GM23338 (cell line): ENCODE measurements at regions not wholly inside any gene's neighbourhood (a gene's known extent, or its start where the extent isn't known, plus 50 kb on each side); places are given as distances from the start of the nearest gene placed in this dataset.

Source experiments
- ATAC-seq: fragments of 200-7000 bp; cut with Tn5 transposase; 3 replicates; pipeline ENCODE4 v1.9.1; 2020
- DNase-seq: peaks from one replicate; pipeline ENCODE4 v3.0.0-alpha.2; 2015; ENCODE audit warnings: low spot score
- H2AFZ ChIP-seq: fragments of 200-600 bp; sonication (generic); 2 replicates; pipeline ENCODE4 v1.8.0; 2016; ENCODE audit warnings: antibody characterized with exemption, mild to moderate bottlenecking, moderate library complexity
- H3F3A ChIP-seq: fragments of 200-600 bp; sonication (generic); replicated peaks from 2 replicates; pipeline ENCODE4 v1.8.0; 2017; ENCODE audit warnings: antibody characterized with exemption, mixed run types, low read depth
- H3K27ac ChIP-seq: fragments of 200-600 bp; sonication (generic); 2 replicates; pipeline ENCODE4 v1.6.1; 2016; ENCODE audit warnings: low read depth
- H3K27me3 ChIP-seq: fragments of 200-600 bp; sonication (generic); 2 replicates; pipeline ENCODE4 v1.8.0; 2016; ENCODE audit warnings: mild to moderate bottlenecking, mixed run types, moderate library complexity; ENCODE audit not compliant: insufficient read depth
- H3K36me3 ChIP-seq: fragments of 200-600 bp; sonication (generic); 2 replicates; pipeline ENCODE4 v1.8.0; 2016; ENCODE audit warnings: mild to moderate bottlenecking; ENCODE audit not compliant: insufficient read depth
- H3K4me1 ChIP-seq: fragments of 200-600 bp; sonication (generic); 2 replicates; pipeline ENCODE4 v1.8.0; 2016; ENCODE audit warnings: mild to moderate bottlenecking, moderate library complexity; ENCODE audit not compliant: insufficient read depth
- H3K4me2 ChIP-seq: fragments of 200-600 bp; sonication (generic); 2 replicates; pipeline ENCODE4 v1.7.1; 2017; ENCODE audit warnings: mixed run types
- H3K4me3 ChIP-seq: fragments of 200-600 bp; sonication (generic); 2 replicates; pipeline ENCODE4 v1.6.1; 2016; ENCODE audit warnings: mixed run types
- H3K79me2 ChIP-seq: fragments of 200-600 bp; sonication (generic); replicated peaks from 2 replicates; pipeline ENCODE4 v1.8.0; 2017; ENCODE audit warnings: mild to moderate bottlenecking; ENCODE audit not compliant: insufficient read depth
- H3K9me2 ChIP-seq: fragments of 200-600 bp; sonication (generic); 2 replicates; pipeline ENCODE4 v1.8.0; 2017; ENCODE audit not compliant: insufficient read depth
- H4K20me1 ChIP-seq: fragments of 200-600 bp; sonication (generic); replicated peaks from 2 replicates; pipeline ENCODE4 v1.8.0; 2017; ENCODE audit warnings: mild to moderate bottlenecking; ENCODE audit not compliant: insufficient read depth
- H3K27ac Mint-ChIP-seq: 2 replicates; pipeline ENCODE4 v1.8.0; 2020; ENCODE audit warnings: inconsistent platforms, mild to moderate bottlenecking, moderate library complexity, mixed read lengths
- H3K27me3 Mint-ChIP-seq: 3 replicates; pipeline ENCODE4 v1.8.0; 2022; ENCODE audit warnings: low read depth, mild to moderate bottlenecking, moderate library complexity, mixed read lengths, inconsistent platforms; ENCODE audit not compliant: insufficient read depth, poor library complexity
- H3K36me3 Mint-ChIP-seq: 3 replicates; pipeline ENCODE4 v1.8.0; 2021; ENCODE audit warnings: low read depth, mild to moderate bottlenecking, inconsistent platforms, moderate library complexity, mixed read lengths
- H3K4me1 Mint-ChIP-seq: 3 replicates; pipeline ENCODE4 v1.8.0; 2020; ENCODE audit warnings: mild to moderate bottlenecking, inconsistent platforms, mixed read lengths
- H3K4me3 Mint-ChIP-seq: 3 replicates; pipeline ENCODE4 v1.8.0; 2021; ENCODE audit warnings: moderate library complexity, mild to moderate bottlenecking, inconsistent platforms, mixed read lengths
- H3K9me3 Mint-ChIP-seq: 3 replicates; pipeline ENCODE4 v1.8.0; 2020; ENCODE audit warnings: moderate library complexity, mild to moderate bottlenecking, inconsistent platforms, mixed read lengths
- EZH2phosphoT487 ChIP-seq: fragments of 200-600 bp; sonication (generic); IDR thresholded peaks from one replicate; pipeline ENCODE4 v1.8.1; 2018; ENCODE audit warnings: antibody characterized with exemption; ENCODE audit not compliant: unreplicated experiment
- JUNB ChIP-seq: IDR thresholded peaks from one replicate; pipeline ENCODE4 v1.6.1; 2016; ENCODE audit warnings: antibody characterized with exemption; ENCODE audit not compliant: unreplicated experiment
- ZNF114 ChIP-seq: fragments of 250-450 bp; sonication (Bioruptor Pico); IDR thresholded peaks from 2 replicates; pipeline ENCODE4 v1.5.0; 2020; ENCODE audit warnings: mild to moderate bottlenecking, moderate library complexity
- TF ChIP-seq, protein P1 (sequence below): fragments of 250-450 bp; sonication (Bioruptor Pico); IDR thresholded peaks from 2 replicates; pipeline ENCODE4 v1.5.0; 2020; ENCODE audit warnings: mild to moderate bottlenecking, moderate library complexity
- TF ChIP-seq, protein P2 (sequence below): IDR thresholded peaks from one replicate; pipeline ENCODE4 v1.6.1; 2018; ENCODE audit warnings: antibody characterized with exemption; ENCODE audit not compliant: unreplicated experiment

DNA sequence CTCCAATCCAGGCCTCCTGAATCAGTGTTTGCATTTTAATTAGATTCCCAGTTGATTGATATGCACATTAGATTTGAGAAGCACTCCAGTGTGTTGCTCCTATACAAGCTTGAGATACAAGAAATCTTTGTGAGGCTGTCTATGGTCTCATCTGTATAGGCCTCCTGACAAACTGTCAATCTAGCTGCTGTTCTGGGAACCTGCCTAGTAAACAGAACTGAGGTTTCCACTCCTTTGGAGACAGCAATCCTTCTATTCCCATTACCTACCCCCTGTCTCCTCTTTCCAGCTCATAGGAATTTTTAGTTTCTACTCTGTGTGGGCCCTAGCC, 306.1 kb upstream of the EMCN start (continued):
- TF ChIP-seq JUNB: no peak
- TF ChIP-seq, protein P1, sequence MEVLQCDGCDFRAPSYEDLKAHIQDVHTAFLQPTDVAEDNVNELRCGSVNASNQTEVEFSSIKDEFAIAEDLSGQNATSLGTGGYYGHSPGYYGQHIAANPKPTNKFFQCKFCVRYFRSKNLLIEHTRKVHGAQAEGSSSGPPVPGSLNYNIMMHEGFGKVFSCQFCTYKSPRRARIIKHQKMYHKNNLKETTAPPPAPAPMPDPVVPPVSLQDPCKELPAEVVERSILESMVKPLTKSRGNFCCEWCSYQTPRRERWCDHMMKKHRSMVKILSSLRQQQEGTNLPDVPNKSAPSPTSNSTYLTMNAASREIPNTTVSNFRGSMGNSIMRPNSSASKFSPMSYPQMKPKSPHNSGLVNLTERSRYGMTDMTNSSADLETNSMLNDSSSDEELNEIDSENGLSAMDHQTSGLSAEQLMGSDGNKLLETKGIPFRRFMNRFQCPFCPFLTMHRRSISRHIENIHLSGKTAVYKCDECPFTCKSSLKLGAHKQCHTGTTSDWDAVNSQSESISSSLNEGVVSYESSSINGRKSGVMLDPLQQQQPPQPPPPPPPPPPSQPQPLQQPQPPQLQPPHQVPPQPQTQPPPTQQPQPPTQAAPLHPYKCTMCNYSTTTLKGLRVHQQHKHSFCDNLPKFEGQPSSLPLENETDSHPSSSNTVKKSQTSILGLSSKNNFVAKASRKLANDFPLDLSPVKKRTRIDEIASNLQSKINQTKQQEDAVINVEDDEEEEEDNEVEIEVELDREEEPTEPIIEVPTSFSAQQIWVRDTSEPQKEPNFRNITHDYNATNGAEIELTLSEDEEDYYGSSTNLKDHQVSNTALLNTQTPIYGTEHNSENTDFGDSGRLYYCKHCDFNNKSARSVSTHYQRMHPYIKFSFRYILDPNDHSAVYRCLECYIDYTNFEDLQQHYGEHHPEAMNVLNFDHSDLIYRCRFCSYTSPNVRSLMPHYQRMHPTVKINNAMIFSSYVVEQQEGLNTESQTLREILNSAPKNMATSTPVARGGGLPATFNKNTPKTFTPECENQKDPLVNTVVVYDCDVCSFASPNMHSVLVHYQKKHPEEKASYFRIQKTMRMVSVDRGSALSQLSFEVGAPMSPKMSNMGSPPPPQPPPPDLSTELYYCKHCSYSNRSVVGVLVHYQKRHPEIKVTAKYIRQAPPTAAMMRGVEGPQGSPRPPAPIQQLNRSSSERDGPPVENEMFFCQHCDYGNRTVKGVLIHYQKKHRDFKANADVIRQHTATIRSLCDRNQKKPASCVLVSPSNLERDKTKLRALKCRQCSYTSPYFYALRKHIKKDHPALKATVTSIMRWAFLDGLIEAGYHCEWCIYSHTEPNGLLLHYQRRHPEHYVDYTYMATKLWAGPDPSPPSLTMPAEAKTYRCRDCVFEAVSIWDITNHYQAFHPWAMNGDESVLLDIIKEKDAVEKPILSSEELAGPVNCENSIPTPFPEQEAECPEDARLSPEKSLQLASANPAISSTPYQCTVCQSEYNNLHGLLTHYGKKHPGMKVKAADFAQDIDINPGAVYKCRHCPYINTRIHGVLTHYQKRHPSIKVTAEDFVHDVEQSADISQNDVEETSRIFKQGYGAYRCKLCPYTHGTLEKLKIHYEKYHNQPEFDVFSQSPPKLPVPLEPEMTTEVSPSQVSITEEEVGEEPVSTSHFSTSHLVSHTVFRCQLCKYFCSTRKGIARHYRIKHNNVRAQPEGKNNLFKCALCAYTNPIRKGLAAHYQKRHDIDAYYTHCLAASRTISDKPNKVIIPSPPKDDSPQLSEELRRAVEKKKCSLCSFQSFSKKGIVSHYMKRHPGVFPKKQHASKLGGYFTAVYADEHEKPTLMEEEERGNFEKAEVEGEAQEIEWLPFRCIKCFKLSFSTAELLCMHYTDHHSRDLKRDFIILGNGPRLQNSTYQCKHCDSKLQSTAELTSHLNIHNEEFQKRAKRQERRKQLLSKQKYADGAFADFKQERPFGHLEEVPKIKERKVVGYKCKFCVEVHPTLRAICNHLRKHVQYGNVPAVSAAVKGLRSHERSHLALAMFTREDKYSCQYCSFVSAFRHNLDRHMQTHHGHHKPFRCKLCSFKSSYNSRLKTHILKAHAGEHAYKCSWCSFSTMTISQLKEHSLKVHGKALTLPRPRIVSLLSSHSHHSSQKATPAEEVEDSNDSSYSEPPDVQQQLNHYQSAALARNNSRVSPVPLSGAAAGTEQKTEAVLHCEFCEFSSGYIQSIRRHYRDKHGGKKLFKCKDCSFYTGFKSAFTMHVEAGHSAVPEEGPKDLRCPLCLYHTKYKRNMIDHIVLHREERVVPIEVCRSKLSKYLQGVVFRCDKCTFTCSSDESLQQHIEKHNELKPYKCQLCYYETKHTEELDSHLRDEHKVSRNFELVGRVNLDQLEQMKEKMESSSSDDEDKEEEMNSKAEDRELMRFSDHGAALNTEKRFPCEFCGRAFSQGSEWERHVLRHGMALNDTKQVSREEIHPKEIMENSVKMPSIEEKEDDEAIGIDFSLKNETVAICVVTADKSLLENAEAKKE: no peak
- no peak for TF ChIP-seq ZNF114 (CRISPR knock-in tag)
- TF ChIP-seq EZH2phosphoT487: no peak

DNA sequence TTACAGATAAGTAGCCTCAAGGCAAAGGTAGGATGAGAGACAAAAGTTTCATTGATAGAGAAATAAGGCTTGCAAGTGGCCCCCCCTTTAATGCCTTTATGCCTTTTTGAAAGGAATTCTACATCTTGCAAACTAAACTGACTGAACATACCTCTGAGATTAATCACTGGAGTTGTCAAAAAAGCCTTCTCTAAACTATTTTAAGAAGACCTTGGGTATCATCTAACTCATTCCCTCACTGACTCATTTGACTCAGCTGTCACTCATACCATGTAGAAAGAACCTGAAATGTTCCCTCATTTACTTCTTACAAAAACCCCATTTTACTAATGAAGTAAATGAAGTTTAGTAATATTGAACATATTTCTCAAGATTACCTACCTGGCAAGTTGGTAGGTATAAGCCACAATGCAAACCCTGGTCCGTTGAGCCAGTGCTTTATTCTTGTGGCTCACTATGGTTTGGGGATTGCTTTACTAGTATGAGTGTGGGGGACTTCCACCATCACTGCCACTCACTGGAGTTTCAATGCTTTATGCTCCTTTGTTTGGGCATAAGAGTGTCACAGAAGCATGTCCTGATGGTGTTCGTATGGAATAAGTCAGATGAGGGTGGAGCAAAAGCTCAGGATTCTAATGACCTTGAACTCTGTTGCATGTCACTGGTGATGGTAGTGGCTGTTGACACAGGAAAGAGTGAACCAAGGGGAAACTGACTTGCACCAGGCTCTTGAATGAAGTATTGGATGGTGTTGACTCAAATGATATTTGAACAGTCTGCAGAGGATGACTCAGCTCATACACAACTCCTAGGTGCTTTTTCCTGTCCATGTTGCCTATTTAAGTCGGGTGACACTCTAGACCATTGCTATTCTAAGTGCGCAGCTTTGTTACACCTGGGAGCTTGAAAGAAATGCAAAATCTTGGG, 305.5 kb upstream of the EMCN start:
- Histone ChIP-seq H2AFZ (no peak overlapping the region; the same call in 1 of the 2 replicates), H3K36me3 (no peaks in the 10 kb centered on the region), H3K4me1 (peaks cover 13% of the 10 kb centered on the region), H3K4me3 (no peak overlapping the region), H3K27me3 (no peaks in the 10 kb centered on the region), H3K9me2 (no peaks in the 10 kb centered on the region), H3F3A (no peaks in the 10 kb centered on the region), H3K4me2 (peak overlapping the region; percentile 36; the same call in 1 of the 2 replicates), H3K79me2 (no peaks in the 10 kb centered on the region), H4K20me1 (no peaks in the 10 kb centered on the region), H3K27ac (no peak overlapping the region)
- Mint-ChIP-seq H3K4me3 (no peak overlapping the region), H3K36me3 (peaks cover under 1% of the 10 kb centered on the region; the same call in 1 of the 3 replicates), H3K4me1 (peaks cover 9% of the 10 kb centered on the region), H3K9me3 (peaks cover under 1% of the 10 kb centered on the region; the same call in 1 of the 3 replicates), H3K27me3 (no peaks in the 10 kb centered on the region), H3K27ac (0 out of 2 replicates have a peak overlapping the region, but pooled peaks have one; percentile 48)
- no peak for ATAC-seq
- no peak for DNase-seq
- TF ChIP-seq, protein P2, sequence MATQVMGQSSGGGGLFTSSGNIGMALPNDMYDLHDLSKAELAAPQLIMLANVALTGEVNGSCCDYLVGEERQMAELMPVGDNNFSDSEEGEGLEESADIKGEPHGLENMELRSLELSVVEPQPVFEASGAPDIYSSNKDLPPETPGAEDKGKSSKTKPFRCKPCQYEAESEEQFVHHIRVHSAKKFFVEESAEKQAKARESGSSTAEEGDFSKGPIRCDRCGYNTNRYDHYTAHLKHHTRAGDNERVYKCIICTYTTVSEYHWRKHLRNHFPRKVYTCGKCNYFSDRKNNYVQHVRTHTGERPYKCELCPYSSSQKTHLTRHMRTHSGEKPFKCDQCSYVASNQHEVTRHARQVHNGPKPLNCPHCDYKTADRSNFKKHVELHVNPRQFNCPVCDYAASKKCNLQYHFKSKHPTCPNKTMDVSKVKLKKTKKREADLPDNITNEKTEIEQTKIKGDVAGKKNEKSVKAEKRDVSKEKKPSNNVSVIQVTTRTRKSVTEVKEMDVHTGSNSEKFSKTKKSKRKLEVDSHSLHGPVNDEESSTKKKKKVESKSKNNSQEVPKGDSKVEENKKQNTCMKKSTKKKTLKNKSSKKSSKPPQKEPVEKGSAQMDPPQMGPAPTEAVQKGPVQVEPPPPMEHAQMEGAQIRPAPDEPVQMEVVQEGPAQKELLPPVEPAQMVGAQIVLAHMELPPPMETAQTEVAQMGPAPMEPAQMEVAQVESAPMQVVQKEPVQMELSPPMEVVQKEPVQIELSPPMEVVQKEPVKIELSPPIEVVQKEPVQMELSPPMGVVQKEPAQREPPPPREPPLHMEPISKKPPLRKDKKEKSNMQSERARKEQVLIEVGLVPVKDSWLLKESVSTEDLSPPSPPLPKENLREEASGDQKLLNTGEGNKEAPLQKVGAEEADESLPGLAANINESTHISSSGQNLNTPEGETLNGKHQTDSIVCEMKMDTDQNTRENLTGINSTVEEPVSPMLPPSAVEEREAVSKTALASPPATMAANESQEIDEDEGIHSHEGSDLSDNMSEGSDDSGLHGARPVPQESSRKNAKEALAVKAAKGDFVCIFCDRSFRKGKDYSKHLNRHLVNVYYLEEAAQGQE: no peak
- no peak for TF ChIP-seq EZH2phosphoT487
